ENCODE measurements at regions not wholly inside any gene's neighbourhood (a gene's known extent, or its start where the extent isn't known, plus 50 kb on each side); places are given as distances from the start of the nearest gene placed in this dataset.

DNA sequence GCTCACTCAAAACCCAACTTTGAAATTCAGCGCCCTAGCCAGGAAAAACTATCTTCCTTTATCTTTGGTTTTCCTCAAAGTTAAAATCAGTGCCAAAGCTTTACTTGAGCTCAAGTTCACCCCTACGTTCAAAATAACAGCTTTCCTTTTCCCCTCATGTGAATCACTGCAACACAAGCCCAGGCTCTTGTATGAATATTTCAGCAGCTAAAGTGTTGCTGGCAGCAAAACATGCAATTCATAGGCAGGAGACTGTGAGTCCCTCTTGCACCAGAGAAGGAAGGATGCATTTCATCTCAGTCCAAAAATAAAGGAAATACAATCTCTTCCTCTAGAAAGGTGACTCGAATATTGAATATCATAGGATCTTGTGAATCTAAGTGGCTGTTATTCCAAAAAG is 461.3 kb upstream of the SOX11 start:
- H3K27ac ChIP-seq: no peak overlapping the region
- TF ChIP-seq, protein P1, sequence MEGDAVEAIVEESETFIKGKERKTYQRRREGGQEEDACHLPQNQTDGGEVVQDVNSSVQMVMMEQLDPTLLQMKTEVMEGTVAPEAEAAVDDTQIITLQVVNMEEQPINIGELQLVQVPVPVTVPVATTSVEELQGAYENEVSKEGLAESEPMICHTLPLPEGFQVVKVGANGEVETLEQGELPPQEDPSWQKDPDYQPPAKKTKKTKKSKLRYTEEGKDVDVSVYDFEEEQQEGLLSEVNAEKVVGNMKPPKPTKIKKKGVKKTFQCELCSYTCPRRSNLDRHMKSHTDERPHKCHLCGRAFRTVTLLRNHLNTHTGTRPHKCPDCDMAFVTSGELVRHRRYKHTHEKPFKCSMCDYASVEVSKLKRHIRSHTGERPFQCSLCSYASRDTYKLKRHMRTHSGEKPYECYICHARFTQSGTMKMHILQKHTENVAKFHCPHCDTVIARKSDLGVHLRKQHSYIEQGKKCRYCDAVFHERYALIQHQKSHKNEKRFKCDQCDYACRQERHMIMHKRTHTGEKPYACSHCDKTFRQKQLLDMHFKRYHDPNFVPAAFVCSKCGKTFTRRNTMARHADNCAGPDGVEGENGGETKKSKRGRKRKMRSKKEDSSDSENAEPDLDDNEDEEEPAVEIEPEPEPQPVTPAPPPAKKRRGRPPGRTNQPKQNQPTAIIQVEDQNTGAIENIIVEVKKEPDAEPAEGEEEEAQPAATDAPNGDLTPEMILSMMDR (conservative IDR thresholded peaks at IDR 0.05): no peak
- TF ChIP-seq ZFX (IDR thresholded peaks at IDR 0.05): no peak

GRCh38 chr2:5231287-5231686 is 460.9 kb upstream of the SOX11 start:
- TF ChIP-seq, protein P1 (conservative IDR thresholded peaks at IDR 0.05): no peak
- no peak for TF ChIP-seq ZFX (IDR thresholded peaks at IDR 0.05)
- H3K27ac ChIP-seq: no peak overlapping the region

GRCh38 chr2:5234563-5234962 is 457.6 kb upstream of the SOX11 start:
- H3K27ac ChIP-seq: peak overlapping the region; percentile 42; the same call in 1 of the 2 replicates
- TF ChIP-seq, protein P1 (conservative IDR thresholded peaks at IDR 0.05): no peak
- TF ChIP-seq ZFX (IDR thresholded peaks at IDR 0.05): no peak

DNA sequence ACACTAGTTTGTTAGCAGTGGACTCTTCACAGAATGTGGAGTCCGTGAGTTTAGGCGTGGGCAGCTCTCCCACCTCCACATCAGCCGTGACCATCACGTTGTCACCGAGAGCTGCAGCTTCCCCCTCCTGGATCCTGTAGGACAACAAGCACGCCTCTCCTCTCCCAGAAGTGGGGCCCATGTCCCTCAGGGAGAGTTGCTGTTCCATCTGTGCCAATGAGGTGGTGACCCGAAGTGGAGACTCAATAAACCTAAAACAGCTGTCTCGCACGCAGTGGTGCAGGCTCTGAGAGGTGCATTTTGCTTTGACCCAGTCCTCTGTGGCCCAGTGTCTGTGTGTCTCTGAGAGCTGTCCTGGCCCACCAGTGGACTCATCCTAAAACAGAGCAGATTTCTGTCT is 456.5 kb upstream of the SOX11 start:
- TF ChIP-seq ZFX (IDR thresholded peaks at IDR 0.05): no peak
- TF ChIP-seq, protein P1 (conservative IDR thresholded peaks at IDR 0.05): no peak
- no peak overlapping the region for H3K27ac ChIP-seq

- TF ChIP-seq, protein P1 (conservative IDR thresholded peaks at IDR 0.05): no peak; the same call in 1 of the 2 replicates
- no peak for TF ChIP-seq ZFX (IDR thresholded peaks at IDR 0.05)
- H3K27ac ChIP-seq: no peak overlapping the region
Measured at GRCh38 chr2:5236249-5236648, 455.9 kb upstream of the SOX11 start.

GRCh38 chr2:5242751-5243150 is 449.4 kb upstream of the SOX11 start:
- TF ChIP-seq, protein P1 (conservative IDR thresholded peaks at IDR 0.05): no peak
- no peak for TF ChIP-seq ZFX (IDR thresholded peaks at IDR 0.05)
- H3K27ac ChIP-seq: no peak overlapping the region

- H3K27ac ChIP-seq: no peak overlapping the region
- TF ChIP-seq, protein P1 (conservative IDR thresholded peaks at IDR 0.05): no peak
- TF ChIP-seq ZFX (IDR thresholded peaks at IDR 0.05): no peak
Measured at GRCh38 chr2:5250482-5250881, 441.7 kb upstream of the SOX11 start.

All from C4-2B (cell line).